Gastrocnemius medialis (tissue), 4 donors: ENCODE measurements at regions not wholly inside any gene's neighbourhood (a gene's known extent, or its start where the extent isn't known, plus 50 kb on each side); places are given as distances from the start of the nearest gene placed in this dataset.

ENCODE experiments used
- POLR2A ChIP-seq, 2 donors: fragments of 450-650 bp; IDR thresholded peaks; one replicate each; pipeline ENCODE4 v1.6.1; 2017; ENCODE audit warnings: antibody characterized with exemption in 2 of 2, mild to moderate bottlenecking in 2 of 2, moderate library complexity in 2 of 2
- TF ChIP-seq, protein P1 (sequence below), 5 experiments: fragments of 450-650 bp in 3 of 5; fragments of 200-600 bp in 2 of 5; sonication (generic) in 2 of 5; IDR thresholded peaks in 4 of 5; conservative IDR thresholded peaks in 1 of 5; 1 replicate in 4 of 5; 2 replicates in 1 of 5; pipeline ENCODE4 v1.5.1; 2016 to 2019; ENCODE audit warnings: antibody characterized with exemption in 5 of 5, mild to moderate bottlenecking in 3 of 5, moderate library complexity in 3 of 5

DNA sequence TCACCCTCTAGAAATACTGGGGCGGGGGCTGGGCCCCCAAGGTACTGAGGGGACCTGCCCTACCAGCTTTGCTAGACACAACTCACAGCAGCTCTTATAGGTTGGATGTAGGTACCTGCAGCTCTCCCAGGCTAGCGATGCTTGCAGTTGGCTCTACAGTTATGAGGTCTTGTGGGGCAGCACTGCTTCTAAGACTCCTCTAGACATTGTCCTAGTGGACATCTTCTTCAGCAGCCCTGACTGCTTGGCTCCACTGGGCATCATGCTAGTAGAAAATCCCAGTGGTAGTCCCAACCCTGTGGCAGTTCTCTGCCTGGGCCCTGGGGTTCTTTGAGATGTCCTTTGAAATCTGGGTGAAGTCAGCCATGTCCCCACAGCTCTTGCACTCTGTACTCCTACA, 419.3 kb upstream of the SEL1L start:
- TF ChIP-seq, protein P1, sequence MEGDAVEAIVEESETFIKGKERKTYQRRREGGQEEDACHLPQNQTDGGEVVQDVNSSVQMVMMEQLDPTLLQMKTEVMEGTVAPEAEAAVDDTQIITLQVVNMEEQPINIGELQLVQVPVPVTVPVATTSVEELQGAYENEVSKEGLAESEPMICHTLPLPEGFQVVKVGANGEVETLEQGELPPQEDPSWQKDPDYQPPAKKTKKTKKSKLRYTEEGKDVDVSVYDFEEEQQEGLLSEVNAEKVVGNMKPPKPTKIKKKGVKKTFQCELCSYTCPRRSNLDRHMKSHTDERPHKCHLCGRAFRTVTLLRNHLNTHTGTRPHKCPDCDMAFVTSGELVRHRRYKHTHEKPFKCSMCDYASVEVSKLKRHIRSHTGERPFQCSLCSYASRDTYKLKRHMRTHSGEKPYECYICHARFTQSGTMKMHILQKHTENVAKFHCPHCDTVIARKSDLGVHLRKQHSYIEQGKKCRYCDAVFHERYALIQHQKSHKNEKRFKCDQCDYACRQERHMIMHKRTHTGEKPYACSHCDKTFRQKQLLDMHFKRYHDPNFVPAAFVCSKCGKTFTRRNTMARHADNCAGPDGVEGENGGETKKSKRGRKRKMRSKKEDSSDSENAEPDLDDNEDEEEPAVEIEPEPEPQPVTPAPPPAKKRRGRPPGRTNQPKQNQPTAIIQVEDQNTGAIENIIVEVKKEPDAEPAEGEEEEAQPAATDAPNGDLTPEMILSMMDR (IDR thresholded peaks at IDR 0.05 in 4 of 5, conservative IDR thresholded peaks at IDR 0.05 in 1 of 5), result no peak
- no peak for TF ChIP-seq POLR2A (IDR thresholded peaks at IDR 0.05)
